RPMI8226 (cell line): ENCODE measurements at regions not wholly inside any gene's neighbourhood (a gene's known extent, or its start where the extent isn't known, plus 50 kb on each side); places are given as distances from the start of the nearest gene placed in this dataset.
"Not testable (repeated sequence)": the region's sequence is repeated elsewhere in the genome, so short reads cannot be mapped to it uniquely, and the experiment has no call there.

Experiments
- DNase-seq: peaks from one replicate; pipeline ENCODE4 v3.0.0-alpha.2; 2015

- DNase-seq = peak; percentile 46
Observed at GRCh38 chr7:142463401-142463850, 205.6 kb upstream of the PRSS58 start.

- DNase-seq = no peak
Observed at GRCh38 chr7:142461437-142461836, 203.6 kb upstream of the PRSS58 start.

DNA sequence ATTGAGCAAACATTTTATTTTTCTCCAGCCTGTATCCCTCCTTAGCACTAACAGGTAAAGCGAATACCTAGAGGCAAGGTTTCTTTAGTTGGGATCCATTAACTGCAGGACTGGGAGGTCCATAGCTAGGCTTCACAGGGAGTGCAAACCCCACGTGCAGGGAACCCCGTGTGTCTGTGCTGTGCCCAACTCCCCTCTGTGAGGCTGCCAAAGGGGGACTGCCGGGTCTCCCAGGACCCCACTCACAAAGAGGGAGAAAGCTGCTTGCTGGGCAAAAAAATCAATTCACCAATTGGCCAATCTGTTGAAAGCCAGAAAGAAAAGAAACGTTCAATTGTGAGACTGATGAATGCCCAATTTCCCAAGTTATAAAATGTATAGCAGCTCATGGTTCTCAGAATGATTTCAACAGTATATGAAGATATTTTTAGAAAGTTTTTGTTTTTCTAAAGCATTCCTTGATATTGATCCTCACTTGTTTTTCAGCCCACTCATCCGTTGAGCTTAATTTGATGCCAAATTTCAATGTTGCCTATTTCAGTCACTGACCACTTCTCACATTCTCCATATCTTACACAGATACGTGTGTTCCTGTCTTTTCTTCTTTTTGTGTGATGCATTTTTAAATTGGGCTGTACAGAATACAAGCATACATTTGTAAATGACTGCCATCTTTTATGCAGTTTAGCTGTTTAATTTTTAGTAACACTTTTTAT, 202.7 kb upstream of the PRSS58 start:
- DNase-seq = no peak

DNA sequence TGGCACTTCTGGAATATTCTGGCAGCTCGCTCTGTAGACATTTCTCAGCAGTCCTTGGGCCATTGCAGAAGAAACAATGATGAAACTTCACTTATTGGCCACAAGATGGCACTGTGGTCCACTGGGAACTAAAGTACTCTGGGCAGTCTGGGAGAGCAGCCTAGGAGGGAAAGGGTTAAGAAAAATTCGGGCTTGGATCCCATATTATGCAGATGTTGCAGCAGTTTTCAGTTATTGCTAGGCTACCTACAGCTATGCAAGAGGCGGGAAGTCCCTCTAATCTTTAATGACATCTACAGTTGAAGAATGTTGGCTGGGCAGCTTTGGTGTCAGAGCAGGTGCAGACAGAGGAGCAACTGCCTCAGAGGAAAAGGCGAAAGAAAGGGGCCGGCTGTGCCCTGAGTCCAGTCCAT, 201.7 kb upstream of the PRSS58 start:
- DNase-seq = peak; percentile 60

DNA sequence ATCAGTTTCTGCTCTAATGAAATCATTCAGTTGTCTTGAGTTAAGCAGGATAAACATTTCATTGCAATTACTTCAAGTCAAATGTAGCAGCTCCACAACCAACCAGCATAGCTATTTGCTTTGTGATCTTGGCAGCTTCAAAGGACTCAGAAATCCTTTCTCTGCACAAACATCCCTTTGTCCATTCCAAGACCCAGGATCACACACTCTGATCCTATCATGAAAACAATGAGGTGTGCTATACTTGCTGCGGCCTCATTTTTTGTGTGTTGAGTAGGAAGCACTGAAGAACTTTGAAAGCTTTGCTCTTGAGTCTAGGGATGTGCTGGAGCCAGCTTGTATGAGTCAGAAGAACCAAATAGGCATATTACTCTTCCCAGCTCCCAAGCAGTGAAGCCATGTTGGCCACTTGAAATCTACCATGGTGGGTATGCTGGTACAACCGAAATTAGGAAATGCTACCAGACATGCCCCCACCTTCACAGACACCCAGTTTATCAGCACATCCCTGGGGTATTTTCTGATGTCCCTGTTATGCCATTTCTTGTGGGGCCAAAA, 199.4 kb upstream of the PRSS58 start:
- DNase-seq = no peak

DNA sequence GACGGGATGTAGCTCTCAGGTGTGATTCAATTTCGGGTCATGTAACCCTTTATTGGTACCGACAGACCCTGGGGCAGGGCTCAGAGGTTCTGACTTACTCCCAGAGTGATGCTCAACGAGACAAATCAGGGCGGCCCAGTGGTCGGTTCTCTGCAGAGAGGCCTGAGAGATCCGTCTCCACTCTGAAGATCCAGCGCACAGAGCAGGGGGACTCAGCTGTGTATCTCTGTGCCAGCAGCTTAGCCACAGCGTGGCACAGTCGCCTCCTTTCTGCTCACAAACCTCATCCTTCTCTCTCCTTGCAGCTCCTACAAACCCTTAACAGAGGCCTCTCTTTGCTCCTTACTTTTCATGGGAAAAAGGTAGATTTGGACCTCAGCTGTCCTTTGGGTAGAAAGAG, 197.5 kb upstream of the PRSS58 start:
- no peak for DNase-seq

DNA sequence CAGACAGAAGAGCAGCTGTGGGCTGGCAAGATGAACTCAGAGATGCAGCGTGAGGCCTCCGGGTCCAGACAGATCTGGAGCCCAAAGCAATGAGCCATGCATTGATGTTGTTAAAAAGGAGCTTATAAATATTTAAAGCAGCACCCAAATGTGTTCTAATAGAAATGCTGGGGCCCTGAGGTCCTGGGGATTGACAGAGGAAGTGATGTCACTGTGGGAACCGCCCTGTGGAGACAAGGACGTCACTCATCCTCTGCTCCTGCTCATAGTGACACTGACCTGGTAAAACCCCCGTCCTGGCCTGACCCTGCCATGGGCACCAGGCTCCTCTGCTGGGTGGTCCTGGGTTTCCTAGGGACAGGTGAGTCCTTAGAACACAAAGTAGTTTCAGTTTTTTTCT, 197.0 kb upstream of the PRSS58 start:
- DNase-seq = no peak

DNA sequence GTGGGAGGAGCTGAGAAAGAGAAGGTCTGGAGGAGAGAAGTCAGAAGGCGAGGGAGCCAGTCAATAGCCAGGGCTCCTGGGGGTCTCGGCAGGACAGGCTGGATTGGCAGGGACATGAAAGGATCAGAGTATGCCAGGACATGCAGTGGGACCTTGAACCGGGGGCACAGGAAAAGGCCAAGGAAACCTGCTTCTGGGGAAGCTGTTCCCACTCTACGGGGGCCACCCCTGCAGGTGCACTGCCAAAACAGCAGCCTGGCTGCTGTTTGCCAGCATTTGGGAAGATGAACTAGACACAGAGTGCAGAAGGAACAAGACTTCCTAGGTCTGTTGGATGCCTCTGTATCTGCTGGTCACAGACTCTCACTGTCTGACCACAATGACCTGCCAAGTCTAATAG, 194.9 kb upstream of the PRSS58 start:
- DNase-seq = no peak

GRCh38 chr7:142451817-142452216, 194.0 kb upstream of the PRSS58 start:
- DNase-seq = no peak

DNA sequence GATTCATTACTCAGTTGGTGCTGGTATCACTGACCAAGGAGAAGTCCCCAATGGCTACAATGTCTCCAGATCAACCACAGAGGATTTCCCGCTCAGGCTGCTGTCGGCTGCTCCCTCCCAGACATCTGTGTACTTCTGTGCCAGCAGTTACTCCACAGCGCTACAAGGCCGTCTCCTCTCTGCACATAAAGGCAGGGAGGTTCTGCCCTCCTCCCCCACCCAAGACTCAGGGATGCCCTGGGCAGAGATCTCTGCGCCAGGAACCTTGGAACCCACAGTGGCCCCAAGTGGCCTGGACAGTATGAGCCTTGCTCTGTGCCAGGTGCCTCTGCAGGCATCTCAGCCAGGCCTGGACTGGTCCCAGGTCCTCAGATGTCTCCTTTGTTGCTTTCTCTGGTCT, 193.4 kb upstream of the PRSS58 start:
- DNase-seq = no peak

DNA sequence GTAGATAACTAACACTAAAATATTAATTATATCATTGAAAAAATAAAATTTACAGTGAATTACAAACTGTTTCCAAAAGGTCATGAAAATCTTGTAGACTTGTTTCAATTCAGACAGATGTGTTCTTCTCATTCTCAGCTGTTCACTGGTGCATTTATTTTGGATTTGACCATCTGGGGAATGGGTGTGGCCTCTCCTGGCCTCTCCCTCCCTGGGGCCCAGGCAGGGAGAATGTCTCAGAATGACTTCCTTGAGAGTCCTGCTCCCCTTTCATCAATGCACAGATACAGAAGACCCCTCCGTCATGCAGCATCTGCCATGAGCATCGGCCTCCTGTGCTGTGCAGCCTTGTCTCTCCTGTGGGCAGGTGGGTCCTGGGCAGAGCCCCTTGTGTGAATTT, 192.8 kb upstream of the PRSS58 start:
- DNase-seq = no peak

GRCh38 chr7:142450206-142450605, 192.3 kb upstream of the PRSS58 start:
- no peak for DNase-seq

DNA sequence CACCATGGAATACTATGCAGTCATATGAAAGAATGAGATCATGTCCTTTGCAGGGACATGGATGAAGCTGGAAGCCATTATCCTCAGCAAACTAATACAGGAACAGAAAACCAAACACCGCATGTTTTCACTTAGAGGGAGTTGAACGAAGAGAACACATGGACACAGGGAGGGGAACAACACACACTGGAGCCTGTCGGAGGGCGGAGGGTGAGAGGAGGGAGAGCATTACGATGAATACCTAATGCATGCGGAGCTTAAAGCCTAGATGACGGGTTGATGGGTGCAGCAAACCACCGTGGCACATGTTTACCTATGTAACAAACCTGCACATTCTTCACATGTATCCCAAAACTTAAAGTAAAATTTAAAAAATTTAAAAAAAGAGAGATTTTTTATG, 191.0 kb upstream of the PRSS58 start:
- not testable (repeated sequence) for DNase-seq

- no peak for DNase-seq
Observed at GRCh38 chr7:142447762-142448161, 189.9 kb upstream of the PRSS58 start.

GRCh38 chr7:142445019-142445686, 187.3 kb upstream of the PRSS58 start:
- peak; percentile 54 for DNase-seq

DNA sequence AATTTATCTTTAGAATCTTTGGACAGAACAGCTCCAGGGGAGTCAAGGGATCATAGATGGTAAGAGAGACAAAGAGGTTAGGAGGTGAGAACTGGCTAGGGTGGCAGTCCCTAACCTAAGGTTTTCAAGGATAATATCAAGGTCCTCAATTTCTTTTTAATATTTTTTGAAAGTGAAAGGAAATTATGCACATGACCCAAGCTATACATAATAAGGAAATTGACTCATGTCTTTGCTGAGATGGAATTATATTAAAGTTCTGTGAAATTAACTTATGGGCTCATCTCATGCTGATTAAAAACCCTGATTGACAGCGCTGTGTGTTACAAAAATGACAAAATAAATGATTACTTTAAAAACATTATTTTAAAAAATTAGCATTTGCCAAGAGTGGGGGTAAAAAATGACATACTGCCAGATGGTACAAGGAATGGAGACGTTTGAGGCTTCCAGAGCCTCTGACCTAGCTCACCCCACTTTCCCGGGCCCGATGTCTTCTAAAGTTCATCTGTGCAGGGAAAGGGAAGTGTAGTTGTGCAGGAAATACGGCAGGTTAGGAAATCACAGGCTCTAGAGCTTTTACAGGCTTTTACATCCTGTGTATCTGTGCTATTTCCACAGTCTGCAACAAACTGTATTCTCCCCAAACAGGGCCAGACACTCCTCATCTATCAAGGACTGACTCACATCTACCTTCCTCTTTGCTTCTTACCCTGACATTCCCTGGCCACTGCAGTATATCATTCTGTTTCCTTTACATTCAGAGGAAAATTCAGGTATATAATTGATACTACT, 185.6 kb upstream of the PRSS58 start:
- no peak for DNase-seq

DNA sequence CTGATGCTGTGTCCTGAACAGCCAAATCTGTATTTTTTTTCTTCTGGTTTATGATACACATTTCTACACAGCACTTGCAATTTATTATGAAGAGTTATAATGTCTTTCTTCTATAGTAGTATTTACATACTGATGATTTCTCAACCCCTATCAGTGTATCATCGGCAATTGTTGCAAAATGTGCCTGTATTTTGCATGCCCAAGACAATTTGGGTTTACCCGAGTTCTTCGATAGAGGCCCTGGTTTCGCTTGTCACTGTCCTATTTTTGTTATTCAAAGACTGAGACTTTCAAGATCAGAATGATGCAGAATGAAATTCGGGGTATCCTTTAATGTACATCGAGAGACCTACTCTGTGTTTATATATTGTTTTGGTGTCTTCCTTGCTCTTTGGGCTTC, 184.5 kb upstream of the PRSS58 start:
- no peak for DNase-seq

DNA sequence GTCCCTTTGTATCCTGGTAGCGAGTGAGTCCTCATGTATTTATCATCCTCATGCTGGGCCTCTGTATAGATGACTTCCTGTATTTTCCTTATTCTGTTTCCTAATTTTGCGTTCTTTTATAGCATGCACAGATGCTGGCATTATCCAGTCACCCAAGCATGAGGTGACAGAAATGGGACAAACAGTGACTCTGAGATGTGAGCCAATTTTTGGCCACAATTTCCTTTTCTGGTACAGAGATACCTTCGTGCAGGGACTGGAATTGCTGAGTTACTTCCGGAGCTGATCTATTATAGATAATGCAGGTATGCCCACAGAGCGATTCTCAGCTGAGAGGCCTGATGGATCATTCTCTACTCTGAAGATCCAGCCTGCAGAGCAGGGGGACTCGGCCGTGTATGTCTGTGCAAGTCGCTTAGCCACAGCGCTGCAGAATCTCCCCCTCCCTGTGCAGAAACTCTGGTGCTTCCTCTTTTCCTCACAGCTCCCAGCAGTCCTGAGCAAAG, 183.1 kb upstream of the PRSS58 start:
- DNase-seq = peak; percentile 22

GRCh38 chr7:142440219-142440905, 182.5 kb upstream of the PRSS58 start:
- no peak for DNase-seq

- no peak for DNase-seq
Observed at GRCh38 chr7:142439739-142440138, 181.9 kb upstream of the PRSS58 start.

DNA sequence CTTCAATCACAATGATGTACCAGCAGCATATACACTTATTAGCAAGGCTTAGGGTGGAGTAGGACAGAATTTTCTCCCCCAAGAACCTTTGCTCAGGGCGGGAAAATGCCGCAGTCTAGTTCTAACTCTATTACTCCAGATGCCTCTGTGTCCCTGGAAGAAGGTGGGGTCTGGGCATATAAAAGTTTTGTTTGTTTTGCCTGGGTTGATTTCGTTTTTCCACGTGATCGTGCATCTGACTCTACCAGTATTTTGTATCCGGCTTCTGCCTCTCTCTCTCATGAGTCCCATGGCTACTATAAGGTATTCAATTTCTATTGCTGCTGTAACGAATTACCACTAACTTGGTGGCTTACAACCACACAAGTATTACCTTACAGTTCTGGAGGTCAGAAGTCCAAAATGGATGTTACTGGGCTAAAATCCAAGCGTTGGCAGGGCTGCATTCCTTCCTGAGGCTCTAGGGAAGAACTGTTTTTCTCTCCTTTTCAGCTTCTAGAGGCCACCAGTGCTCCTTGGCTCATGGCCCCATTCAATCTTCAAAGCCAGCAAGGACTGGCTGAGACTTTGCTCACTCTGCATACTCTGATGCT, 181.2 kb upstream of the PRSS58 start:
- DNase-seq = no peak

- peak; percentile 18 for DNase-seq
Observed at GRCh38 chr7:142438235-142438922, 180.5 kb upstream of the PRSS58 start.
